DND-41 (cell line): ENCODE measurements at regions not wholly inside any gene's neighbourhood (a gene's known extent, or its start where the extent isn't known, plus 50 kb on each side); places are given as distances from the start of the nearest gene placed in this dataset.

Experiments
- EZH2 ChIP-seq: IDR thresholded peaks from 3 replicates; pipeline ENCODE4 v1.6.1; 2012; ENCODE audit warnings: borderline replicate concordance, low read depth, mild to moderate bottlenecking, moderate library complexity, low read length, inconsistent platforms; ENCODE audit not compliant: severe bottlenecking
- TF ChIP-seq, protein P1 (sequence below): IDR thresholded peaks from 2 replicates; pipeline ENCODE4 v1.5.1; 2012; ENCODE audit warnings: borderline replicate concordance, low read length, moderate library complexity, mild to moderate bottlenecking; ENCODE audit not compliant: poor library complexity, severe bottlenecking; ENCODE audit errors: extremely low read depth

DNA sequence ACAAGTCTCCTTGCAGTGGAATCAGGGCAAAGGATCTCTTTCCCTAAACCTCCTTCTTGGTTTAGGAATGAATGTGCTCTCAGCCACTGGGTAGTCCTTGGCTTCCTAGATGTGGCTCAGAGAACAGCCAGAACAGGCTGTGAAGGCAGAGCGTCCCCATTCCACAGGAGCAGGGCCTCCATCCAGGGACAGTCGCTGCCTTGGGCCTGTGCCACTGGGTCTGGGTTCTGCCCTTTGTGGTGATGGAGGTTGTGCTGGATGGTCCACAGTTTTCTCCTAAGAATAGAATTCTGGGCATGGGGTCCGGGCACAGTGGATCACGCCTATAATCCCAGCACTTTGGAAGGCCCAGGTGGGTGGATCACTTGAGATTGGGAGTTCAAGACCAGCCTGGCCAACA lies 516.5 kb upstream of the RAB6C start:
- no peak for TF ChIP-seq EZH2
- TF ChIP-seq, protein P1, sequence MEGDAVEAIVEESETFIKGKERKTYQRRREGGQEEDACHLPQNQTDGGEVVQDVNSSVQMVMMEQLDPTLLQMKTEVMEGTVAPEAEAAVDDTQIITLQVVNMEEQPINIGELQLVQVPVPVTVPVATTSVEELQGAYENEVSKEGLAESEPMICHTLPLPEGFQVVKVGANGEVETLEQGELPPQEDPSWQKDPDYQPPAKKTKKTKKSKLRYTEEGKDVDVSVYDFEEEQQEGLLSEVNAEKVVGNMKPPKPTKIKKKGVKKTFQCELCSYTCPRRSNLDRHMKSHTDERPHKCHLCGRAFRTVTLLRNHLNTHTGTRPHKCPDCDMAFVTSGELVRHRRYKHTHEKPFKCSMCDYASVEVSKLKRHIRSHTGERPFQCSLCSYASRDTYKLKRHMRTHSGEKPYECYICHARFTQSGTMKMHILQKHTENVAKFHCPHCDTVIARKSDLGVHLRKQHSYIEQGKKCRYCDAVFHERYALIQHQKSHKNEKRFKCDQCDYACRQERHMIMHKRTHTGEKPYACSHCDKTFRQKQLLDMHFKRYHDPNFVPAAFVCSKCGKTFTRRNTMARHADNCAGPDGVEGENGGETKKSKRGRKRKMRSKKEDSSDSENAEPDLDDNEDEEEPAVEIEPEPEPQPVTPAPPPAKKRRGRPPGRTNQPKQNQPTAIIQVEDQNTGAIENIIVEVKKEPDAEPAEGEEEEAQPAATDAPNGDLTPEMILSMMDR: no peak
